Common myeloid progenitor, CD34-positive (primary cell): ENCODE measurements at regions not wholly inside any gene's neighbourhood (a gene's known extent, or its start where the extent isn't known, plus 50 kb on each side); places are given as distances from the start of the nearest gene placed in this dataset.

ENCODE experiments used
- CTCF ChIA-PET: fragments of 350-600 bp; sonication (Branson Sonifier 250); formaldehyde crosslinking; loops from one replicate; lab custom pipeline; 2021; ENCODE audit warnings: antibody characterized with exemption; lab: Charles Lee
- POLR2A ChIA-PET: fragments of 350-600 bp; sonication (Branson Sonifier 250); formaldehyde crosslinking; loops from one replicate; lab custom pipeline; 2021; ENCODE audit warnings: antibody characterized with exemption; lab: Charles Lee
- DNase-seq, 3 donors: peaks; one replicate each; pipeline versions ENCODE4 v3.0.0 to v3.0.0-alpha.2; 2013
- H3K27ac ChIP-seq, 2 experiments: 1 replicate in 1 of 2; 2 replicates in 1 of 2; pipeline ENCODE4 v1.7.0; 2013; ENCODE audit warnings: inconsistent platforms in 2 of 2, low read length in 2 of 2, mild to moderate bottlenecking in 2 of 2, low read depth in 1 of 2, moderate library complexity in 1 of 2; ENCODE audit not compliant: severe bottlenecking in 2 of 2, insufficient read depth in 1 of 2, poor library complexity in 1 of 2
- H3K27me3 ChIP-seq, 5 experiments: replicated peaks in 2 of 5; 1 replicate in 3 of 5; 2 replicates in 2 of 5; pipeline versions ENCODE4 v1.6.1 to v1.7.0; 2013; ENCODE audit warnings: low read length in 4 of 5, mild to moderate bottlenecking in 2 of 5, moderate library complexity in 2 of 5, inconsistent platforms in 1 of 5; ENCODE audit not compliant: insufficient read depth in 5 of 5, control insufficient read depth in 4 of 5
- H3K36me3 ChIP-seq, 4 experiments: 1 replicate in 2 of 4; 2 replicates in 2 of 4; pipeline versions ENCODE4 v1.6.1 to v1.7.0; 2013; ENCODE audit warnings: low read length in 3 of 4, control low read depth in 1 of 4, mild to moderate bottlenecking in 1 of 4; ENCODE audit not compliant: control insufficient read depth in 4 of 4, insufficient read depth in 4 of 4
- H3K4me1 ChIP-seq, 4 experiments: 1 replicate in 3 of 4; 2 replicates in 1 of 4; pipeline versions ENCODE4 v1.6.1 to v1.7.1; 2013; ENCODE audit warnings: low read length in 3 of 4, mild to moderate bottlenecking in 3 of 4, control low read depth in 1 of 4, inconsistent platforms in 1 of 4, moderate library complexity in 1 of 4; ENCODE audit not compliant: control insufficient read depth in 4 of 4, insufficient read depth in 4 of 4; ENCODE audit errors: control extremely low read depth in 1 of 4
- H3K4me3 ChIP-seq, 7 experiments: 1 replicate in 4 of 7; 2 replicates in 3 of 7; pipeline versions ENCODE4 v1.5.1 to v1.7.0; 2013; ENCODE audit warnings: mild to moderate bottlenecking in 7 of 7, low read length in 6 of 7, moderate library complexity in 6 of 7, inconsistent platforms in 2 of 7, low read depth in 2 of 7, control low read depth in 1 of 7; ENCODE audit not compliant: insufficient read depth in 4 of 7, control insufficient read depth in 1 of 7; ENCODE audit errors: extremely low read depth in 1 of 7
- H3K9me3 ChIP-seq, 5 experiments: 1 replicate in 4 of 5; 2 replicates in 1 of 5; pipeline versions ENCODE4 v1.6.1 to v1.7.1; 2013; ENCODE audit warnings: low read length in 4 of 5, mild to moderate bottlenecking in 2 of 5, inconsistent platforms in 1 of 5, low read depth in 1 of 5, moderate library complexity in 1 of 5; ENCODE audit not compliant: control insufficient read depth in 4 of 5, insufficient read depth in 2 of 5; ENCODE audit errors: control extremely low read depth in 1 of 5
- WGBS: methylation state at CpG from one replicate; pipeline ENCODE4 v1.1.5; 2013; ENCODE audit not compliant: insufficient coverage; 5-methylcytosine and 5-hydroxymethylcytosine counted together

GRCh38 chr11:38332046-38332445 is 1734.0 kb upstream of the RAG2 start:
- Histone ChIP-seq H3K9me3 (no peaks in the 10 kb centered on the region), H3K27me3 (no peaks in the 10 kb centered on the region), H3K4me1 (no peaks in the 10 kb centered on the region), H3K36me3 (no peaks in the 10 kb centered on the region), H3K4me3 (no peak overlapping the region), H3K27ac (no peak overlapping the region)
- ChIA-PET CTCF (no interaction called here), POLR2A (no interaction called here)
- DNase-seq, result no peak
- WGBS, result no CpG with 5 or more reads among the region's 3 CpGs

GRCh38 chr11:38330578-38330977 is 1732.5 kb upstream of the RAG2 start:
- ChIA-PET CTCF (no interaction called here), POLR2A (no interaction called here)
- H3K9me3 ChIP-seq, result no peaks in the 10 kb centered on the region
- H3K36me3 ChIP-seq, result no peaks in the 10 kb centered on the region
- no peak overlapping the region for H3K4me3 ChIP-seq
- H3K27me3 ChIP-seq, result no peaks in the 10 kb centered on the region
- H3K4me1 ChIP-seq, result no peaks in the 10 kb centered on the region
- WGBS, result 86% methylated on average over 2 of the region's 3 CpGs
- DNase-seq, result no peak
- H3K27ac ChIP-seq, result no peak overlapping the region

- Histone ChIP-seq H3K9me3 (no peaks in the 10 kb centered on the region), H3K4me3 (no peak overlapping the region), H3K4me1 (no peaks in the 10 kb centered on the region), H3K27ac (no peak overlapping the region), H3K27me3 (no peaks in the 10 kb centered on the region), H3K36me3 (no peaks in the 10 kb centered on the region)
- WGBS, result 60% methylated on average over 3 of the region's 3 CpGs
- ChIA-PET POLR2A (no interaction called here), CTCF (interaction anchor here (0.6 kb wide), 1 partner anchor 1003 kb away, joined by 3 read pairs; no protein-coding TSS in a partner anchor)
- no peak for DNase-seq
Measured at GRCh38 chr11:38323961-38324761, 1726.1 kb upstream of the RAG2 start.

- WGBS, result 100% methylated on average over 1 of the region's 1 CpG
- ChIA-PET CTCF (no interaction called here), POLR2A (no interaction called here)
Measured at GRCh38 chr11:38315151-38315550, 1717.1 kb upstream of the RAG2 start.

GRCh38 chr11:38307455-38307854 is 1709.4 kb upstream of the RAG2 start:
- ChIA-PET CTCF (no interaction called here), POLR2A (interaction anchor here (0.5 kb wide), 1 partner anchor 1122 kb away, joined by 4 read pairs; no protein-coding TSS in a partner anchor)
- Histone ChIP-seq H3K36me3 (no peaks in the 10 kb centered on the region), H3K4me1 (no peaks in the 10 kb centered on the region), H3K27me3 (no peaks in the 10 kb centered on the region), H3K9me3 (peaks cover 0 to 1% (median 0%) of the 10 kb centered on the region in 5 experiments), H3K4me3 (no peak overlapping the region), H3K27ac (no peak overlapping the region)
- no CpG with 5 or more reads among the region's 1 CpG for WGBS
- no peak for DNase-seq

More at GRCh38 chr11:38315151-38315550, 1717.1 kb upstream of the RAG2 start:
- Histone ChIP-seq H3K27ac (no peak overlapping the region), H3K27me3 (no peaks in the 10 kb centered on the region), H3K9me3 (peaks cover 2 to 21% (median 6%) of the 10 kb centered on the region in 5 experiments), H3K36me3 (no peaks in the 10 kb centered on the region), H3K4me3 (no peak overlapping the region), H3K4me1 (no peaks in the 10 kb centered on the region)
- DNase-seq, result no peak

GRCh38 chr11:38305682-38306081 is 1707.6 kb upstream of the RAG2 start:
- WGBS, result 100% methylated on average over 4 of the region's 6 CpGs
- POLR2A ChIA-PET, result interaction anchor here (0.6 kb wide), 1 partner anchor 158 kb away, joined by 4 read pairs; no protein-coding TSS in a partner anchor
- Histone ChIP-seq H3K9me3 (peaks cover 0 to 1% (median 0%) of the 10 kb centered on the region in 5 experiments), H3K4me3 (no peak overlapping the region), H3K36me3 (no peaks in the 10 kb centered on the region), H3K4me1 (no peaks in the 10 kb centered on the region), H3K27ac (no peak overlapping the region), H3K27me3 (no peaks in the 10 kb centered on the region)
- CTCF ChIA-PET, result no interaction called here
- DNase-seq, result no peak

DNA sequence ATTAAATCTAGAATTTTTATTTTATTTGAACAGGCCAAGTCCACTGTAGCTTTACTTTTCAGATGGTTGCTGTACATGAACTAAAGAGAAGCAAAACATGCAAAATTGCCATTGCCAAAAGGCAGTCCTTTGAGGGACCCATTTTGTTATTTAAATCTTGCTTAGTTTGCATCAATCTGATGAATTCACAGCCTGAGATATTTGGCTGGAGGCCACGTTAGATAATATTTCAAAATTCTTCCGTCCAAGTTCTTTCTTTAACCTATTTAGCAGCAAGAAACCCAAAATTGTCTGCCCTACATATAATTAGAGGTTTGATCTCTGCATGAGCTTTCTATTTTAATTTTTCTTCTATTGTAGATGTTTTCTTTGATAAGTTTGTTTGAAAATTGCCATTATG is 1706.9 kb upstream of the RAG2 start:
- POLR2A ChIA-PET, result no interaction called here
- CTCF ChIA-PET, result no interaction called here
- Histone ChIP-seq H3K36me3 (no peaks in the 10 kb centered on the region), H3K27me3 (no peaks in the 10 kb centered on the region), H3K9me3 (peaks cover 0 to 1% (median 0%) of the 10 kb centered on the region in 5 experiments), H3K4me1 (no peaks in the 10 kb centered on the region), H3K27ac (no peak overlapping the region), H3K4me3 (no peak overlapping the region)
- no peak for DNase-seq
- no CpG with 5 or more reads among the region's 2 CpGs for WGBS
